ENCODE measurements at regions not wholly inside any gene's neighbourhood (a gene's known extent, or its start where the extent isn't known, plus 50 kb on each side); places are given as distances from the start of the nearest gene placed in this dataset.

DNA sequence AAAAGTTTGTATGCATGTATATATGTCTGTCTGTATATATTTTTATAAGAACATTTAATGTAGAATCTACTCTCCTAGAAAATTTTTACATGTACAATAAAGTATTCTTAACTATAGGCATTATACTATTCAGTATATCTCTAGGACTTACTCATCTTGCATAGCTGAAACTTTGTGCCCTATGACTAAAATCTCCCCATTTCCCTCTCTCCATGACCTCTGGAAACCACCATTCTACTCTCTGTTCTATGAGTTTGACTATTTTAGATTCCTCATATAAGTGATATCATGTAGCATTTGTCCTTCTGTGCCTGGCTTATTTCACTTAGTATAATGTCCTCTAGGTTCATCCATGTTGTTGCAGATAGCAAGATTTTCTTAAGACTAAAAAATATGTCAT lies 205.1 kb upstream of the SMLR1 start:
- CTCF ChIA-PET: no interaction called here
- BruUV-seq (replicated peaks): no TSS peak
- no peaks in the 10 kb centered on the region for H3K36me3 Mint-ChIP-seq (ENCODE audit: insufficient read depth, unreplicated experiment)
- intact Hi-C loops (cut with micrococcal nuclease; ENCODE audit: unreplicated experiment): no loop called here
- H3K9me3 Mint-ChIP-seq (ENCODE audit: low read depth, unreplicated experiment): no peaks in the 10 kb centered on the region
- H3K27ac Mint-ChIP-seq (ENCODE audit: unreplicated experiment): no peak overlapping the region
- no peak for DNase-seq
- no peaks in the 10 kb centered on the region for H3K4me1 Mint-ChIP-seq (ENCODE audit: low read depth, unreplicated experiment)
- no peaks in the 10 kb centered on the region for H3K27me3 Mint-ChIP-seq (ENCODE audit: unreplicated experiment)
- no peak overlapping the region for H3K4me3 Mint-ChIP-seq (ENCODE audit: low read depth, unreplicated experiment)
- TF ChIP-seq, protein P1, sequence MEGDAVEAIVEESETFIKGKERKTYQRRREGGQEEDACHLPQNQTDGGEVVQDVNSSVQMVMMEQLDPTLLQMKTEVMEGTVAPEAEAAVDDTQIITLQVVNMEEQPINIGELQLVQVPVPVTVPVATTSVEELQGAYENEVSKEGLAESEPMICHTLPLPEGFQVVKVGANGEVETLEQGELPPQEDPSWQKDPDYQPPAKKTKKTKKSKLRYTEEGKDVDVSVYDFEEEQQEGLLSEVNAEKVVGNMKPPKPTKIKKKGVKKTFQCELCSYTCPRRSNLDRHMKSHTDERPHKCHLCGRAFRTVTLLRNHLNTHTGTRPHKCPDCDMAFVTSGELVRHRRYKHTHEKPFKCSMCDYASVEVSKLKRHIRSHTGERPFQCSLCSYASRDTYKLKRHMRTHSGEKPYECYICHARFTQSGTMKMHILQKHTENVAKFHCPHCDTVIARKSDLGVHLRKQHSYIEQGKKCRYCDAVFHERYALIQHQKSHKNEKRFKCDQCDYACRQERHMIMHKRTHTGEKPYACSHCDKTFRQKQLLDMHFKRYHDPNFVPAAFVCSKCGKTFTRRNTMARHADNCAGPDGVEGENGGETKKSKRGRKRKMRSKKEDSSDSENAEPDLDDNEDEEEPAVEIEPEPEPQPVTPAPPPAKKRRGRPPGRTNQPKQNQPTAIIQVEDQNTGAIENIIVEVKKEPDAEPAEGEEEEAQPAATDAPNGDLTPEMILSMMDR (IDR thresholded peaks at IDR 0.05; ENCODE audit: unreplicated experiment): no peak

DNA sequence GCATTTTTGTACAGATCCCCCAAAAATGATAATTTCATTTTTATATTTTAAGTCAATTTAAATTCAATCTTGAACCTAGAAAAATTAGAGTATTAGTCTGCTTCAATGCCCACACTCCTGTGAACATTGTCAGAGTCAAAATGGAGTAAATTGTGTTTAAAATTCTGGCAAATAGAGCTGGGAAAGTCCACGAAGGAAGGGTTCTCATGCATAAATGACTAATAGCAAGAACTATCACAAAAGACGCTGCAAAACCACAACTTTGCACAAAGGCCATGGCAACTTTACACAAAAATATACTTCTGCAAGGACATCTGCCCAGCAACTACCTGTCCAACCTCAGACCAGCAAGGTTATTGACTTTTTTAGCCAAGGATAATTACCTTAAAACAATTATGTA lies 203.2 kb upstream of the SMLR1 start:
- no peak for DNase-seq
- no peaks in the 10 kb centered on the region for H3K27me3 Mint-ChIP-seq (ENCODE audit: unreplicated experiment)
- CTCF ChIA-PET: no interaction called here
- no TSS peak for BruUV-seq (replicated peaks)
- intact Hi-C loops (cut with micrococcal nuclease; ENCODE audit: unreplicated experiment): no loop called here
- TF ChIP-seq, protein P1 (IDR thresholded peaks at IDR 0.05; ENCODE audit: unreplicated experiment): no peak
- H3K4me1 Mint-ChIP-seq (ENCODE audit: low read depth, unreplicated experiment): no peaks in the 10 kb centered on the region
- H3K4me3 Mint-ChIP-seq (ENCODE audit: low read depth, unreplicated experiment): no peak overlapping the region
- H3K36me3 Mint-ChIP-seq (ENCODE audit: insufficient read depth, unreplicated experiment): no peaks in the 10 kb centered on the region
- no peak overlapping the region for H3K27ac Mint-ChIP-seq (ENCODE audit: unreplicated experiment)
- no peaks in the 10 kb centered on the region for H3K9me3 Mint-ChIP-seq (ENCODE audit: low read depth, unreplicated experiment)

DNA sequence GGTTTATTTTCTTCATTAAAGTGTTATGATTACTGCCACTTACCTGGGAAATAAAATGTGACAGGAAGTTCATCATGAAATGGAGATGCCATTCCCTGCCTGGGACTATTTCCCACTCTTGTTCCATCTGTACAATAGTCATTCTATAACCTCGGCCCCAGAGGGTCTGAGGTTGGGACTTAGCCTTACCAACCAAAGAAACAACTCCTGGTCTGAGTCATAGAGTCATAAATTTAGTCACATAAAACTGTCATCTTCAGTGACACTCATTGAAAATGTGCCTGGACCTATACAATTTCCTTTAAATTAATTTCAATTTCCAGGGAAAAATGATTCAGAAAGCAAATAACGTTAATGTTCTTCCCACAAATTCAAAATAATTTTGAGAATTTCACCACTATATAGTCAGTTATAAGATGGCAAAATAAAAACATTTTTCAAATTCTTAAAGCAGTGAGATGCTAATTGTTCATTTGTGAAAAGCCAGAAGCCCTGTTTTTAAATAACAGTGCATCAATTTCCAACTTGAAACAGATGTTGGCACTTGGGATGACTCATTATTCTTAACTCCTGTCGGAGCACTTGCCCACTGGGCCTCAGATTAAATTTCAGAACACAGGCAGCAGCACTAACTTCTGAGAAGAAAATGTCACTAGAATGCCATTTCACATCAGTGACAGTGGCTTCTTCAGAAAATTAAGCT lies 201.2 kb upstream of the SMLR1 start:
- no peaks in the 10 kb centered on the region for H3K27me3 Mint-ChIP-seq (ENCODE audit: unreplicated experiment)
- no peak overlapping the region for H3K4me3 Mint-ChIP-seq (ENCODE audit: low read depth, unreplicated experiment)
- no TSS peak for BruUV-seq (replicated peaks)
- H3K36me3 Mint-ChIP-seq (ENCODE audit: insufficient read depth, unreplicated experiment): no peaks in the 10 kb centered on the region
- intact Hi-C loops (cut with micrococcal nuclease; ENCODE audit: unreplicated experiment): no loop called here
- TF ChIP-seq, protein P1 (IDR thresholded peaks at IDR 0.05; ENCODE audit: unreplicated experiment): no peak
- no peak for DNase-seq
- no peaks in the 10 kb centered on the region for H3K4me1 Mint-ChIP-seq (ENCODE audit: low read depth, unreplicated experiment)
- CTCF ChIA-PET: no interaction called here
- H3K27ac Mint-ChIP-seq (ENCODE audit: unreplicated experiment): no peak overlapping the region
- H3K9me3 Mint-ChIP-seq (ENCODE audit: low read depth, unreplicated experiment): no peaks in the 10 kb centered on the region

- Mint-ChIP-seq H3K4me3 (ENCODE audit: low read depth, unreplicated experiment) (no peak overlapping the region), H3K27ac (ENCODE audit: unreplicated experiment) (no peak overlapping the region), H3K27me3 (ENCODE audit: unreplicated experiment) (no peaks in the 10 kb centered on the region), H3K9me3 (ENCODE audit: low read depth, unreplicated experiment) (no peaks in the 10 kb centered on the region), H3K4me1 (ENCODE audit: low read depth, unreplicated experiment) (no peaks in the 10 kb centered on the region), H3K36me3 (ENCODE audit: insufficient read depth, unreplicated experiment) (no peaks in the 10 kb centered on the region)
- DNase-seq: no peak
- BruUV-seq (replicated peaks): no TSS peak
- intact Hi-C loops (cut with micrococcal nuclease; ENCODE audit: unreplicated experiment): no loop called here
- TF ChIP-seq, protein P1 (IDR thresholded peaks at IDR 0.05; ENCODE audit: unreplicated experiment): no peak
- CTCF ChIA-PET: no interaction called here
Observed at GRCh38 chr6:130628862-130629261, 198.3 kb upstream of the SMLR1 start.

All from Calu3 (cell line).